Spleen (tissue), 7 donors: ENCODE measurements at regions not wholly inside any gene's neighbourhood (a gene's known extent, or its start where the extent isn't known, plus 50 kb on each side); places are given as distances from the start of the nearest gene placed in this dataset.

Experiments
- CTCF ChIP-seq, 11 experiments: fragments of 200-600 bp in 7 of 11; fragments of 450-650 bp in 4 of 11; sonication (generic) in 4 of 11; IDR thresholded peaks in 8 of 11; conservative IDR thresholded peaks in 3 of 11; 1 replicate in 7 of 11; 2 replicates in 4 of 11; pipeline versions ENCODE4 v1.4.0 to v1.8.0; 2016 to 2021; ENCODE audit warnings: antibody characterized with exemption in 11 of 11, inconsistent platforms in 4 of 11, mild to moderate bottlenecking in 1 of 11
- POLR2A ChIP-seq, 3 donors: fragments of 450-650 bp; IDR thresholded peaks; one replicate each; pipeline ENCODE4 v1.5.1; 2017; ENCODE audit warnings: antibody characterized with exemption in 3 of 3, mild to moderate bottlenecking in 1 of 3
- donor health status: DM: no; HTN: no; CAD: no; lungs with moderate emphysema.
- donor health status: DM: no; HTN: no; CAD: no.
- donor health status: DM: no; HTN: no; CAD: no.

- TF ChIP-seq POLR2A (IDR thresholded peaks at IDR 0.05) (no peak), CTCF (IDR thresholded peaks at IDR 0.05 in 8 of 11, conservative IDR thresholded peaks at IDR 0.05 in 3 of 11) (no peak)
Measured at GRCh38 chrX:22882543-22882942, 117.2 kb upstream of the DDX53 start.
